Kidney (tissue), 13 donors: ENCODE measurements at regions not wholly inside any gene's neighbourhood (a gene's known extent, or its start where the extent isn't known, plus 50 kb on each side); places are given as distances from the start of the nearest gene placed in this dataset.

ENCODE experiments used
- DNase-seq, 5 donors: peaks; one replicate each; pipeline ENCODE4 v3.0.0-alpha.2; 2013 to 2020
- FAIRE-seq: peaks from 2 replicates; lab custom pipeline; 2012; peaks lifted over from hg19 to GRCh38; lab: Jason Lieb, UNC
- H3K27ac ChIP-seq, 2 donors: one replicate each; pipeline ENCODE4 v1.7.0; 2013; ENCODE audit warnings: low read depth in 2 of 2, low read length in 2 of 2, inconsistent platforms in 1 of 2
- H3K27me3 ChIP-seq: one replicate; pipeline ENCODE4 v1.7.1; 2013; ENCODE audit warnings: low read length, inconsistent platforms; ENCODE audit not compliant: control insufficient read depth, insufficient read depth
- H3K36me3 ChIP-seq, 3 donors: one replicate each; pipeline versions ENCODE4 v1.7.0 to v1.7.1; 2013; ENCODE audit warnings: low read length in 3 of 3, control low read depth in 1 of 3, inconsistent platforms in 1 of 3; ENCODE audit not compliant: insufficient read depth in 3 of 3, control insufficient read depth in 2 of 3
- H3K4me1 ChIP-seq, 3 donors: one replicate each; pipeline versions ENCODE4 v1.7.0 to v1.7.1; 2013; ENCODE audit warnings: low read length in 3 of 3, inconsistent platforms in 1 of 3, low read depth in 1 of 3; ENCODE audit not compliant: control insufficient read depth in 2 of 3, insufficient read depth in 2 of 3
- H3K4me3 ChIP-seq, 3 donors: one replicate each; pipeline versions ENCODE4 v1.7.0 to v1.8.1; 2013; ENCODE audit warnings: low read length in 3 of 3, control low read depth in 1 of 3, inconsistent platforms in 1 of 3
- H3K9ac ChIP-seq, 3 donors: one replicate each; pipeline versions ENCODE4 v1.7.0 to v1.7.1; 2013; ENCODE audit warnings: low read length in 3 of 3, control low read depth in 1 of 3, inconsistent platforms in 1 of 3
- H3K9me3 ChIP-seq, 3 donors: one replicate each; pipeline versions ENCODE4 v1.7.0 to v1.7.1; 2013; ENCODE audit warnings: low read length in 3 of 3, control low read depth in 1 of 3, inconsistent platforms in 1 of 3; ENCODE audit not compliant: control insufficient read depth in 2 of 3, insufficient read depth in 1 of 3
- CTCF ChIP-seq: IDR thresholded peaks from 3 replicates; pipeline ENCODE4 v1.5.1; 2012; ENCODE audit warnings: mild to moderate bottlenecking, moderate library complexity, borderline replicate concordance; ENCODE audit not compliant: insufficient read depth; ENCODE audit errors: extremely low read depth
- intact Hi-C: fragments of 100-400 bp; cut with DNase I; formaldehyde crosslinking; loops from one replicate; pipeline ENCODE4 v1.11.1; 2022
- donor health status: control.
- donor health status: control.
- donor health status: control.
- donor health status: control.
- donor health status: control.
- donor health status: DM: yes; HTN: yes; CAD: no.
- donor health status: Normal renal cell carcinoma (clear cell type).

DNA sequence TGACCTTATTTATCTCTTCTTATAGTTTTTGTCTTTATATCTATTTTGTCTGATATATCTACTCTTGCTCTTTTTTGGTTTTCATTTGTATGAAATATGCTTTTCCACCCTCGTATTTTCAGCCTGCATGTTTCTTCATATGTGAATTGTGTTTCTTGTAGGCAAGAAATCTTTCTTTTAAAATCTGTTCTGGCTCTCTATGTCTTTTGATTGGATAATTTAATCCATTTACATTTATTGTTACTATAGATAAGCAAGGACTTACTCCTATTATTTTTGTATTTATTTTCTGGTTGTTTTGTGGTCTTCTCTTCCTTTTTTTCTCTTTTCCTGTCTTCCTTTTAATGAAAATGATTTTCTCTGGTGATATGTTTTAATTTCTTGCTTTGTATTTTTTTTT is 403.1 kb downstream of the DCAF12L2 start:
- no peaks in the 10 kb centered on the region for H3K9me3 ChIP-seq
- FAIRE-seq, result no peak
- H3K36me3 ChIP-seq, result no peaks in the 10 kb centered on the region
- H3K4me1 ChIP-seq, result no peaks in the 10 kb centered on the region
- intact Hi-C loops, result no loop called here
- no peak for TF ChIP-seq CTCF
- no peak overlapping the region for H3K27ac ChIP-seq
- no peak overlapping the region for H3K4me3 ChIP-seq
- no peaks in the 10 kb centered on the region for H3K27me3 ChIP-seq
- DNase-seq, result no peak
- H3K9ac ChIP-seq, result no peak overlapping the region

DNA sequence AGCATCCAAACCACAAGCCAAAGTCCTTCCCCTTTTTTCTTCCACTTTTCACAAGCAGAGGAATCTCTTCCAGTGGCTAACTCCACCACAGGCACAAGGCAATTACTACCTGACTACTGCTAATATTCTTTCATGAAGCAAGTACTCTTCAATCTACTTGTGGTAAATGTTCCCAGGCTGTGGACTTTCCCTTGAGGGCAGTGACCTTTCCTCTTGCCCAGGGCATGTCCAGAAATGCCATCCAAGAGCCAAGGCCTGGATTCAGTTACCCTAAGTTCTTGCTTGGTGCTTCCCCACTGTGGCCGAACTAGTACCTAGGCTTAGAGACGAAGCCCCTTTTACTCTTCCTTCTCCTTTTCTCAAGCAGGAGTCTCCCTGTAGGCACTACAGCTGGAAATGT is 400.7 kb downstream of the DCAF12L2 start:
- Histone ChIP-seq H3K27ac (no peak overlapping the region), H3K4me3 (no peak overlapping the region), H3K9ac (no peak overlapping the region), H3K36me3 (no peaks in the 10 kb centered on the region), H3K9me3 (no peaks in the 10 kb centered on the region), H3K27me3 (no peaks in the 10 kb centered on the region), H3K4me1 (no peaks in the 10 kb centered on the region)
- FAIRE-seq (no peak), DNase-seq (no peak)
- intact Hi-C loops, result no loop called here
- TF ChIP-seq CTCF, result no peak

DNA sequence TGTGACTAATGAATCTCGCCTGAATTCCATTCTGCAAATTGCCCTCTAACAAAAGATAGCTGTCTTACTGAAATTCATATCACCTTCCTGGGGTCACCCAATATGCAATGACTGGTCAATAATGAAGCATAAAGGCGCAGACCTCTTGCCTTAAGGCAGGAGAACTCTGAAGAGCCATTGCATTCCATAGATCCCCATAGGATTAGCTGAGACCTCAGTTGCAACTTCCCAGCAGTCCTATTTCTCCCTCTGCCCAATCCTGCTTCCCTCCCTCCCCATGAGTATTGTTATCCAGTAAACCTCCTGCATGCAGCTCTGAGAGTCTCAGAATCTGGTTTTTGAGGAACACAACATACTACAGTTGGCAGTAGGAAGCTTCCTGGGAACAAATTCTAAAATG is 396.5 kb downstream of the DCAF12L2 start:
- no peaks in the 10 kb centered on the region for H3K4me1 ChIP-seq
- TF ChIP-seq CTCF, result no peak
- no peaks in the 10 kb centered on the region for H3K9me3 ChIP-seq
- no peak overlapping the region for H3K9ac ChIP-seq
- no peak overlapping the region for H3K4me3 ChIP-seq
- H3K27me3 ChIP-seq, result no peaks in the 10 kb centered on the region
- H3K36me3 ChIP-seq, result no peaks in the 10 kb centered on the region
- DNase-seq (no peak), FAIRE-seq (no peak)
- intact Hi-C loops, result no loop called here
- no peak overlapping the region for H3K27ac ChIP-seq

- Histone ChIP-seq H3K27me3 (no peaks in the 10 kb centered on the region), H3K4me3 (no peak overlapping the region), H3K36me3 (no peaks in the 10 kb centered on the region), H3K4me1 (no peaks in the 10 kb centered on the region), H3K27ac (no peak overlapping the region), H3K9me3 (no peaks in the 10 kb centered on the region), H3K9ac (no peak overlapping the region)
- intact Hi-C loops, result no loop called here
- no peak for TF ChIP-seq CTCF
- DNase-seq (peak in 1 of 5 donors; percentile 0), FAIRE-seq (peak; percentile 54)
These were observed 387.8 kb downstream of the DCAF12L2 start for GRCh38 chrX:125778261-125778660.
